ENCODE measurements at regions not wholly inside any gene's neighbourhood (a gene's known extent, or its start where the extent isn't known, plus 50 kb on each side); places are given as distances from the start of the nearest gene placed in this dataset.

DNA sequence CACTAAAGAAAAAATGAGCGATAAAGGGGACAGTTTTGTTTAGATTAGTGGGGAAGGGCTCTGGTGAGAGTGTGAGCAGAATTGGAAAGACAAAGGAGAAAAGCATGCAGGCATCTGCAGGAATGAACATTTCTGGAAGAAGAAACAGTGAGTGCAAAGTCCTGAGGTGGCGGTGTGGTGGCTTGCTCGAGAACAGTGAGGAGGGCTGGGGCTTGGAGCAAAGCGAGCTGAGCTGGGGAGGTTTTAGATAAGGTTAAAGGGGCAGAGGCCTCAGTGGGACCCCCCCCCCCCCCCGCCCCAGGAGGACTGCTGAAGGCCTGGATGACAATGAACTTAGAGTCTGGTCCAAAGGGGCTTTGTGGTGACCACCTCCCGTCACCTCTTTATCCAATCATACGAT is 202.7 kb upstream of the MVB12B start:
- 0% methylated on average over 6 of the region's 7 CpGs for WGBS (ENCODE audit: insufficient coverage, low coverage, missing lambda C conversion rate)
- H3K4me2 ChIP-seq (ENCODE audit: insufficient read depth, low read length): no peak overlapping the region
- ChIA-PET CTCF (ENCODE audit: low intra/inter-chr PET ratio) (no interaction called here), POLR2A (no interaction called here)
- no peaks in the 10 kb centered on the region for H3K9me1 ChIP-seq (ENCODE audit: control insufficient read depth, insufficient read depth, low read length)
- no peaks in the 10 kb centered on the region for H3K36me3 ChIP-seq (ENCODE audit: control insufficient read depth, insufficient read depth, low read length)
- no peaks in the 10 kb centered on the region; a peak in 1 of 5 replicates for H3K27me3 ChIP-seq (ENCODE audit: control insufficient read depth in 2 of 2, insufficient read depth in 2 of 2, low read length in 2 of 2)
- no peak for TF ChIP-seq SMARCE1 (IDR thresholded peaks at IDR 0.05)
- TF ChIP-seq NR3C1 (CRISPR knock-in tag; IDR thresholded peaks at IDR 0.05): no peak
- TF ChIP-seq HNRNPUL1 (IDR thresholded peaks at IDR 0.05; ENCODE audit: low read length): no peak
- no peak for TF ChIP-seq ZFP1 (CRISPR knock-in tag; IDR thresholded peaks at IDR 0.05)
- no peak for TF ChIP-seq HNRNPLL (IDR thresholded peaks at IDR 0.05; ENCODE audit: low read depth, low read length, poor library complexity, severe bottlenecking)
- TF ChIP-seq PHB (CRISPR knock-in tag; IDR thresholded peaks at IDR 0.05): no peak
- TF ChIP-seq ZC3H8 (IDR thresholded peaks at IDR 0.05): no peak
- TF ChIP-seq U2AF1 (optimal IDR thresholded peaks at IDR 0.05; ENCODE audit: low read depth, low read length): no peak
- TF ChIP-seq NFIC (IDR thresholded peaks at IDR 0.05): no peak
- H4K20me1 ChIP-seq (replicated peaks; ENCODE audit: control insufficient read depth, insufficient read depth, low read length): no peaks in the 10 kb centered on the region
- no peak overlapping the region for H3K9ac ChIP-seq (ENCODE audit: insufficient read depth in 1 of 2, low read depth in 2 of 2, low read length in 2 of 2)
- intact Hi-C loops (cut with micrococcal nuclease) (no loop called here), in situ Hi-C loops (cut with MboI) (no loop called here)
- no peak overlapping the region for H3K4me3 ChIP-seq
- H3K27ac ChIP-seq (ENCODE audit: extremely low read depth, low read depth, low read length): no peak overlapping the region
- H3K79me2 ChIP-seq (ENCODE audit: control insufficient read depth, insufficient read depth, low read length): no peaks in the 10 kb centered on the region
- no peak for DNase-seq (ENCODE audit: extremely low read depth in 1 of 4, low spot score in 3 of 4)
- H3K9me3 ChIP-seq (replicated peaks; ENCODE audit: control insufficient read depth, insufficient read depth, low read depth, low read length): no peaks in the 10 kb centered on the region
- H3K4me1 ChIP-seq (replicated peaks in 1 of 2; ENCODE audit: control insufficient read depth in 2 of 2, insufficient read depth in 2 of 2, low read length in 2 of 2): no peaks in the 10 kb centered on the region
- no TSS peak for BruUV-seq (replicated peaks)
- no peak for ATAC-seq
- no peak overlapping the region for H2AFZ ChIP-seq (ENCODE audit: low read depth, low read length)
- no peak for FAIRE-seq

- H3K27ac ChIP-seq (ENCODE audit: extremely low read depth, low read depth, low read length): no peak overlapping the region
- no peaks in the 10 kb centered on the region for H3K79me2 ChIP-seq (ENCODE audit: control insufficient read depth, insufficient read depth, low read length)
- no peaks in the 10 kb centered on the region for H3K9me1 ChIP-seq (ENCODE audit: control insufficient read depth, insufficient read depth, low read length)
- H3K27me3 ChIP-seq (ENCODE audit: control insufficient read depth in 2 of 2, insufficient read depth in 2 of 2, low read length in 2 of 2): no peaks in the 10 kb centered on the region; a peak in 1 of 5 replicates
- H4K20me1 ChIP-seq (replicated peaks; ENCODE audit: control insufficient read depth, insufficient read depth, low read length): no peaks in the 10 kb centered on the region
- H3K9me3 ChIP-seq (replicated peaks; ENCODE audit: control insufficient read depth, insufficient read depth, low read depth, low read length): no peaks in the 10 kb centered on the region
- H2AFZ ChIP-seq (ENCODE audit: low read depth, low read length): no peak overlapping the region
- intact Hi-C loops (cut with micrococcal nuclease): no loop called here
- no peaks in the 10 kb centered on the region for H3K36me3 ChIP-seq (ENCODE audit: control insufficient read depth, insufficient read depth, low read length)
- WGBS (ENCODE audit: insufficient coverage, low coverage, missing lambda C conversion rate): under 1% methylated on average over 8 of the region's 8 CpGs
- FAIRE-seq: no peak
- BruUV-seq (replicated peaks): no TSS peak
- CTCF ChIA-PET (ENCODE audit: low intra/inter-chr PET ratio): no interaction called here
- H3K9ac ChIP-seq (ENCODE audit: insufficient read depth in 1 of 2, low read depth in 2 of 2, low read length in 2 of 2): no peak overlapping the region
- no peak overlapping the region for H3K4me3 ChIP-seq
- no peak for DNase-seq (ENCODE audit: extremely low read depth in 1 of 4, low spot score in 3 of 4)
- H3K4me1 ChIP-seq (replicated peaks in 1 of 2; ENCODE audit: control insufficient read depth in 2 of 2, insufficient read depth in 2 of 2, low read length in 2 of 2): no peaks in the 10 kb centered on the region
- POLR2A ChIA-PET: interaction anchor here (0.8 kb wide), 1 partner anchor 24 kb away, joined by 3 read pairs; no protein-coding TSS in a partner anchor
- no peak for ATAC-seq
- in situ Hi-C loops (cut with MboI): no loop called here
- TF ChIP-seq SRSF9 (IDR thresholded peaks at IDR 0.05; ENCODE audit: borderline replicate concordance, low read depth, low read length) (no peak), ZNF146 (CRISPR knock-in tag; IDR thresholded peaks at IDR 0.05; ENCODE audit: unreplicated experiment) (no peak)
- H3K4me2 ChIP-seq (ENCODE audit: insufficient read depth, low read length): no peak overlapping the region
Observed at GRCh38 chr9:126125177-126125576, 201.5 kb upstream of the MVB12B start.

All from K562 (cell line).